K562 (cell line): ENCODE measurements at regions not wholly inside any gene's neighbourhood (a gene's known extent, or its start where the extent isn't known, plus 50 kb on each side); places are given as distances from the start of the nearest gene placed in this dataset.

ENCODE experiments used
- ATAC-seq: fragments of 200-7000 bp; cut with Tn5 transposase; 3 replicates; pipeline ENCODE4 v1.9.1; 2020; ENCODE audit warnings: moderate library complexity
- BruUV-seq: library from RNA; stranded (reverse); fragments of 400-500 nt; replicated peaks from 2 replicates; lab custom pipeline; 2021; lab: Mats Ljungman, UMichigan
- CTCF ChIA-PET: fragments of 300-600 bp; formaldehyde crosslinking; extraction: SDS; loops from one replicate; lab custom pipeline; 2021; ENCODE audit warnings: low intra/inter-chr PET ratio; lab: Yijun Ruan, JAX
- POLR2A ChIA-PET: fragments of 300-600, 350-650 bp; sonication (Branson Sonifier 250); formaldehyde crosslinking; extraction: SDS; loops from one replicate; lab custom pipeline; 2021; ENCODE audit warnings: antibody characterized with exemption, inconsistent platforms; lab: Yijun Ruan, JAX
- DNase-seq, 4 experiments: peaks; one replicate each; pipeline versions ENCODE4 v3.0.0 to v3.0.0-alpha.2; 2011 to 2018; ENCODE audit warnings: low spot score in 3 of 4, mixed read lengths in 3 of 4; ENCODE audit errors: extremely low read depth in 1 of 4
- FAIRE-seq: peaks from 2 replicates; lab custom pipeline; 2011; peaks lifted over from hg19 to GRCh38; lab: Jason Lieb, UNC
- H2AFZ ChIP-seq: 2 replicates; pipeline ENCODE4 v1.6.0; 2011; ENCODE audit warnings: low read depth, low read length, control low read depth, inconsistent platforms
- H3K27ac ChIP-seq: fragments of 200-600 bp; 3 replicates; pipeline ENCODE4 v1.8.0; 2011; ENCODE audit warnings: low read depth, mild to moderate bottlenecking, control low read depth, inconsistent platforms, low read length, moderate library complexity, mixed read lengths; ENCODE audit errors: extremely low read depth
- H3K27me3 ChIP-seq, 2 experiments: fragments of 300-600 bp in 1 of 2; 2 replicates in 1 of 2; 3 replicates in 1 of 2; pipeline versions ENCODE4 v1.6.0 to v1.8.0; 2011; ENCODE audit warnings: inconsistent platforms in 2 of 2, low read length in 2 of 2, mild to moderate bottlenecking in 1 of 2, mixed read lengths in 1 of 2, moderate library complexity in 1 of 2; ENCODE audit not compliant: control insufficient read depth in 2 of 2, insufficient read depth in 2 of 2
- H3K36me3 ChIP-seq: fragments of 300-600 bp; 3 replicates; pipeline ENCODE4 v1.8.0; 2011; ENCODE audit warnings: mild to moderate bottlenecking, low read length, inconsistent platforms; ENCODE audit not compliant: control insufficient read depth, insufficient read depth
- H3K4me1 ChIP-seq, 2 experiments: fragments of 200-600 bp in 1 of 2; replicated peaks in 1 of 2; 2 replicates in 1 of 2; 3 replicates in 1 of 2; pipeline versions ENCODE4 v1.5.1 to v1.8.0; 2011; ENCODE audit warnings: inconsistent platforms in 2 of 2, low read length in 2 of 2, mild to moderate bottlenecking in 1 of 2, mixed read lengths in 1 of 2, moderate library complexity in 1 of 2; ENCODE audit not compliant: control insufficient read depth in 2 of 2, insufficient read depth in 2 of 2
- H3K4me2 ChIP-seq: 2 replicates; pipeline ENCODE4 v1.6.1; 2011; ENCODE audit warnings: low read length, control low read depth, inconsistent platforms, mixed read lengths; ENCODE audit not compliant: insufficient read depth
- H3K4me3 ChIP-seq: fragments of 200-600 bp; sonication (generic), shearing (Covaris generic); 2 replicates; pipeline ENCODE4 v1.5.1; 2016; ENCODE audit warnings: control low read depth, inconsistent platforms
- H3K79me2 ChIP-seq: fragments of 200-600 bp; 3 replicates; pipeline ENCODE4 v1.8.0; 2011; ENCODE audit warnings: low read length, inconsistent platforms; ENCODE audit not compliant: control insufficient read depth, insufficient read depth
- H3K9ac ChIP-seq, 2 experiments: 2 replicates each; pipeline versions ENCODE4 v1.6.0 to v1.6.1; 2011; ENCODE audit warnings: low read depth in 2 of 2, low read length in 2 of 2, control low read depth in 1 of 2, inconsistent platforms in 1 of 2, mild to moderate bottlenecking in 1 of 2, mixed read lengths in 1 of 2; ENCODE audit not compliant: insufficient read depth in 1 of 2
- H3K9me1 ChIP-seq: one replicate; pipeline ENCODE4 v1.6.0; 2011; ENCODE audit warnings: inconsistent platforms, mild to moderate bottlenecking, low read length, moderate library complexity; ENCODE audit not compliant: control insufficient read depth, insufficient read depth
- H3K9me3 ChIP-seq: replicated peaks from 2 replicates; pipeline ENCODE4 v1.5.1; 2011; ENCODE audit warnings: low read depth, low read length, inconsistent platforms; ENCODE audit not compliant: control insufficient read depth, insufficient read depth
- H4K20me1 ChIP-seq: replicated peaks from 2 replicates; pipeline ENCODE4 v1.6.1; 2011; ENCODE audit warnings: low read length, inconsistent platforms, mixed read lengths; ENCODE audit not compliant: control insufficient read depth, insufficient read depth
- BRF2 ChIP-seq: IDR thresholded peaks from 3 replicates; pipeline ENCODE4 v1.6.1; 2011; ENCODE audit warnings: borderline replicate concordance, mild to moderate bottlenecking; ENCODE audit not compliant: insufficient read length, insufficient read depth
- CAMTA2 ChIP-seq: fragments of 250-450 bp; sonication (Bioruptor Pico); conservative IDR thresholded peaks from 2 replicates; pipeline ENCODE4 v1.5.1; 2022
- CTBP1 ChIP-seq: fragments of 450-650 bp; IDR thresholded peaks from 2 replicates; pipeline ENCODE4 v1.6.1; 2016; ENCODE audit warnings: borderline replicate concordance
- ETV1 ChIP-seq: fragments of 450-650 bp; conservative IDR thresholded peaks from 2 replicates; pipeline ENCODE4 v1.6.1; 2016; ENCODE audit warnings: missing genetic modification characterization, control low read depth, low read depth, missing compliant biosample characterization
- HNRNPK ChIP-seq: fragments of 200-400 bp; formaldehyde crosslinking; IDR thresholded peaks from one replicate; pipeline ENCODE4 v1.6.1; 2018; ENCODE audit warnings: mild to moderate bottlenecking, low read depth, low read length; ENCODE audit not compliant: poor library complexity, severe bottlenecking
- KHSRP ChIP-seq: fragments of 450-650 bp; IDR thresholded peaks from 2 replicates; pipeline ENCODE4 v1.6.1; 2017
- MCM5 ChIP-seq: fragments of 450-650 bp; IDR thresholded peaks from 2 replicates; pipeline ENCODE4 v1.6.1; 2016; ENCODE audit warnings: low read depth
- NKRF ChIP-seq: fragments of 450-650 bp; IDR thresholded peaks from 2 replicates; pipeline ENCODE4 v1.6.1; 2016; ENCODE audit warnings: borderline replicate concordance
- NR2C1 ChIP-seq, 2 experiments: fragments of 450-650 bp; IDR thresholded peaks; 2 replicates each; pipeline ENCODE4 v1.6.1; 2017; ENCODE audit warnings: mild to moderate bottlenecking in 2 of 2, antibody characterized with exemption in 1 of 2, inconsistent platforms in 1 of 2, missing compliant biosample characterization in 1 of 2, missing genetic modification characterization in 1 of 2
- OTX1 ChIP-seq: fragments of 450-650 bp; formaldehyde crosslinking; IDR thresholded peaks from 2 replicates; pipeline ENCODE4 v1.4.0; 2022; ENCODE audit warnings: mild to moderate bottlenecking
- RBM15 ChIP-seq: fragments of 200-400 bp; formaldehyde crosslinking; IDR thresholded peaks from 2 replicates; pipeline ENCODE4 v1.6.1; 2018; ENCODE audit warnings: mild to moderate bottlenecking, low read length, moderate library complexity; ENCODE audit not compliant: insufficient read depth
- RBM17 ChIP-seq: fragments of 200-400 bp; formaldehyde crosslinking; IDR thresholded peaks from 2 replicates; pipeline ENCODE4 v1.6.1; 2017; ENCODE audit warnings: low read depth, mild to moderate bottlenecking, low read length, borderline replicate concordance
- ZNF184 ChIP-seq: sonication (generic); formaldehyde crosslinking; IDR thresholded peaks from 2 replicates; pipeline ENCODE4 v1.5.0; 2020; ENCODE audit warnings: missing genetic modification reagents
- ZNF445 ChIP-seq: fragments of 250-450 bp; sonication (Bioruptor Pico); IDR thresholded peaks from 2 replicates; pipeline ENCODE4 v1.4.0; 2020; ENCODE audit warnings: low read depth, mild to moderate bottlenecking, moderate library complexity
- ZNF77 ChIP-seq: fragments of 250-450 bp; sonication (Bioruptor Pico); IDR thresholded peaks from 2 replicates; pipeline ENCODE4 v1.5.0; 2020
- WGBS: fragments of 100-300 bp; shearing (Covaris generic); methylation state at CpG from one replicate; pipeline ENCODE4 v1.1.6; 2016; ENCODE audit warnings: low coverage, mixed read lengths; ENCODE audit not compliant: insufficient coverage; ENCODE audit errors: missing lambda C conversion rate; 5-methylcytosine and 5-hydroxymethylcytosine counted together
- in situ Hi-C: fragments of 300-500 bp; cut with MboI; formaldehyde crosslinking; loops from 4 replicates; pipeline ENCODE4 v1.15.0; 2018; ENCODE audit warnings: inconsistent platforms, mixed read lengths
- intact Hi-C: fragments of 100-400 bp; cut with micrococcal nuclease; formaldehyde crosslinking; loops from 2 replicates; pipeline ENCODE4 v1.14.2; 2022

- intact Hi-C loops: no loop called here
- H4K20me1 ChIP-seq: no peaks in the 10 kb centered on the region
- DNase-seq: no peak
- CTCF ChIA-PET: no interaction called here
- no peak overlapping the region for H3K4me2 ChIP-seq
- WGBS: 0% methylated on average over 2 of the region's 2 CpGs
- H3K36me3 ChIP-seq: no peaks in the 10 kb centered on the region
- POLR2A ChIA-PET: no interaction called here
- no peak overlapping the region for H2AFZ ChIP-seq
- no TSS peak for BruUV-seq
- FAIRE-seq: no peak
- H3K27ac ChIP-seq: no peak overlapping the region
- H3K4me1 ChIP-seq: no peaks in the 10 kb centered on the region
- no peaks in the 10 kb centered on the region for H3K9me3 ChIP-seq
- peaks cover 0 to 4% of the 10 kb centered on the region in 2 experiments; a peak in 1 of 5 replicates for H3K27me3 ChIP-seq
- ATAC-seq: no peak
- TF ChIP-seq CAMTA2 (no peak), KHSRP (no peak), MCM5 (no peak)
- H3K4me3 ChIP-seq: no peak overlapping the region
- in situ Hi-C loops: no loop called here
- H3K79me2 ChIP-seq: no peaks in the 10 kb centered on the region
- no peak overlapping the region for H3K9ac ChIP-seq
- no peaks in the 10 kb centered on the region for H3K9me1 ChIP-seq
Observed at GRCh38 chr2:66253066-66253465, 181.9 kb upstream of the MEIS1 start.

GRCh38 chr2:66252109-66252508 is 182.8 kb upstream of the MEIS1 start:
- ChIA-PET POLR2A (no interaction called here), CTCF (no interaction called here)
- no peak for DNase-seq
- in situ Hi-C loops: no loop called here
- H3K36me3 ChIP-seq: no peaks in the 10 kb centered on the region
- H2AFZ ChIP-seq: no peak overlapping the region
- H3K9me1 ChIP-seq: no peaks in the 10 kb centered on the region
- H3K79me2 ChIP-seq: no peaks in the 10 kb centered on the region
- H3K4me3 ChIP-seq: no peak overlapping the region
- no peak for ATAC-seq
- H4K20me1 ChIP-seq: no peaks in the 10 kb centered on the region
- no peak overlapping the region for H3K4me2 ChIP-seq
- H3K9me3 ChIP-seq: no peaks in the 10 kb centered on the region
- intact Hi-C loops: no loop called here
- no peak overlapping the region for H3K27ac ChIP-seq
- H3K4me1 ChIP-seq: no peaks in the 10 kb centered on the region
- BruUV-seq: no TSS peak
- FAIRE-seq: no peak
- H3K27me3 ChIP-seq: peaks cover 0 to 4% of the 10 kb centered on the region in 2 experiments; a peak in 1 of 5 replicates
- H3K9ac ChIP-seq: no peak overlapping the region
- 0% methylated on average over 5 of the region's 5 CpGs for WGBS
- TF ChIP-seq ZNF77 (CRISPR knock-in tag) (no peak), NR2C1 (IDR thresholded peaks at IDR 0.05) (no peak), NR2C1 (tag; IDR thresholded peaks at IDR 0.05) (no peak), ZNF445 (CRISPR knock-in tag) (no peak), ETV1 (tag) (no peak), HNRNPK (no peak), NKRF (no peak), ZNF184 (CRISPR knock-in tag) (no peak), CTBP1 (no peak), OTX1 (no peak), RBM17 (no peak), RBM15 (no peak), BRF2 (no peak)
